K562 (cell line): ENCODE measurements at regions not wholly inside any gene's neighbourhood (a gene's known extent, or its start where the extent isn't known, plus 50 kb on each side); places are given as distances from the start of the nearest gene placed in this dataset.

Source experiments
- CHD2 ChIP-seq: IDR thresholded peaks from 2 replicates; pipeline ENCODE4 v1.6.1; 2011; ENCODE audit warnings: low read depth, low read length
- EZH2 ChIP-seq: IDR thresholded peaks from 2 replicates; pipeline ENCODE4 v1.6.1; 2012; ENCODE audit warnings: low read depth, mild to moderate bottlenecking, inconsistent platforms, low read length, borderline replicate concordance
- GATAD2B ChIP-seq: fragments of 450-650 bp; IDR thresholded peaks from 2 replicates; pipeline ENCODE4 v1.6.1; 2017; ENCODE audit warnings: mild to moderate bottlenecking, borderline replicate concordance
- JUN ChIP-seq, 2 experiments: sonication (generic) in 1 of 2; formaldehyde crosslinking in 1 of 2; IDR thresholded peaks; 2 replicates each; pipeline versions ENCODE4 v1.6.1 to v1.8.0; 2012 to 2022; ENCODE audit warnings: borderline replicate concordance in 2 of 2, mild to moderate bottlenecking in 2 of 2, improper control_type of control experiment in 1 of 2, low read depth in 1 of 2, low read length in 1 of 2, missing genetic modification reagents in 1 of 2
- MXI1 ChIP-seq: IDR thresholded peaks from 2 replicates; pipeline ENCODE4 v1.6.1; 2011; ENCODE audit warnings: low read depth, mild to moderate bottlenecking, improper control_type of control experiment, low read length
- POLR2AphosphoS5 ChIP-seq: IDR thresholded peaks from 2 replicates; pipeline ENCODE4 v1.6.1; 2011; ENCODE audit warnings: mild to moderate bottlenecking, low read depth, low read length, moderate library complexity; ENCODE audit not compliant: control insufficient read depth, insufficient read depth
- RCOR1 ChIP-seq, 2 experiments: IDR thresholded peaks; 2 replicates each; pipeline ENCODE4 v1.6.1; 2012; ENCODE audit warnings: low read depth in 2 of 2, low read length in 2 of 2, borderline replicate concordance in 1 of 2, improper control_type of control experiment in 1 of 2
- SRSF9 ChIP-seq: fragments of 200-400 bp; formaldehyde crosslinking; IDR thresholded peaks from 2 replicates; pipeline ENCODE4 v1.6.1; 2017; ENCODE audit warnings: low read depth, low read length, borderline replicate concordance
- STAG1 ChIP-seq: sonication (generic); formaldehyde crosslinking; IDR thresholded peaks from 2 replicates; pipeline ENCODE4 v1.5.0; 2020; ENCODE audit warnings: missing genetic modification reagents, borderline replicate concordance
- TCF7L2 ChIP-seq: fragments of 150-350 bp; IDR thresholded peaks from 2 replicates; pipeline ENCODE4 v1.6.1; 2016; ENCODE audit warnings: low read depth, mild to moderate bottlenecking, low read length, moderate library complexity
- XRCC5 ChIP-seq: fragments of 200-400 bp; formaldehyde crosslinking; IDR thresholded peaks from 2 replicates; pipeline ENCODE4 v1.6.1; 2017; ENCODE audit warnings: low read depth, mild to moderate bottlenecking, low read length
- TF ChIP-seq, protein P1 (sequence below): conservative IDR thresholded peaks from 2 replicates; pipeline ENCODE4 v1.6.1; 2011; ENCODE audit warnings: low read depth, mild to moderate bottlenecking, low read length; ENCODE audit not compliant: control insufficient read depth
- TF ChIP-seq, protein P2 (sequence below): sonication (generic); formaldehyde crosslinking; IDR thresholded peaks from 2 replicates; pipeline ENCODE4 v1.8.1; 2023; ENCODE audit warnings: missing genetic modification reagents, mild to moderate bottlenecking, borderline replicate concordance
- TF ChIP-seq, protein P3 (sequence below), 3 experiments: IDR thresholded peaks in 2 of 3; conservative IDR thresholded peaks in 1 of 3; 2 replicates each; pipeline ENCODE4 v1.5.1; 2011 to 2012; ENCODE audit warnings: low read length in 3 of 3, mild to moderate bottlenecking in 3 of 3, control low read depth in 2 of 3, improper control_type of control experiment in 1 of 3, inconsistent platforms in 1 of 3, low read depth in 1 of 3, mixed read lengths in 1 of 3, moderate library complexity in 1 of 3; ENCODE audit not compliant: insufficient read depth in 2 of 3

DNA sequence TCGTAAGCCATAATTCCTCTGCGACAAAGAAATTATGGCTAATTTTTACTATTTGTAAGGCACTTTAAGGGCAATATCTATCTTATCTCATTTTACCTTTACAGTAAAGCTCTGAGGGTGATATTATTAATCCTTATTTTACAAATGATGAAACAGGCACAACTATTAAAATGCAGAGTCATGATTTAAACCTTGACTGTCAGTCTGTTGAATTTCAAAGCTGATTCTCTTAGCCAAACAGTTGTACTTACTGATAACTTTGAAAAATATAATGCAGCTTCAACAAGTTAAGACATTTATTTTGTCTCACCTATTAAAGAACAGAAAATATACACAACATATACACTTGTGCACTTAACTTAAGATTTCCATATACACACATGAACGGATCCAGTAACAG lies 88.2 kb downstream of the SMPDL3A start:
- TF ChIP-seq TCF7L2 (no peak), EZH2 (no peak), MXI1 (no peak), RCOR1 (IDR thresholded peaks at IDR 0.05; ENCODE audit: borderline replicate concordance in 1 of 2, low read depth in 2 of 2, low read length in 2 of 2) (no peak), SRSF9 (no peak), GATAD2B (no peak), CHD2 (no peak), XRCC5 (no peak), JUN (IDR thresholded peaks at IDR 0.05; ENCODE audit: borderline replicate concordance, low read depth, low read length) (no peak), JUN (CRISPR knock-in tag; IDR thresholded peaks at IDR 0.05; ENCODE audit: borderline replicate concordance) (no peak), STAG1 (CRISPR knock-in tag) (no peak), POLR2AphosphoS5 (no peak)
- TF ChIP-seq, protein P1, sequence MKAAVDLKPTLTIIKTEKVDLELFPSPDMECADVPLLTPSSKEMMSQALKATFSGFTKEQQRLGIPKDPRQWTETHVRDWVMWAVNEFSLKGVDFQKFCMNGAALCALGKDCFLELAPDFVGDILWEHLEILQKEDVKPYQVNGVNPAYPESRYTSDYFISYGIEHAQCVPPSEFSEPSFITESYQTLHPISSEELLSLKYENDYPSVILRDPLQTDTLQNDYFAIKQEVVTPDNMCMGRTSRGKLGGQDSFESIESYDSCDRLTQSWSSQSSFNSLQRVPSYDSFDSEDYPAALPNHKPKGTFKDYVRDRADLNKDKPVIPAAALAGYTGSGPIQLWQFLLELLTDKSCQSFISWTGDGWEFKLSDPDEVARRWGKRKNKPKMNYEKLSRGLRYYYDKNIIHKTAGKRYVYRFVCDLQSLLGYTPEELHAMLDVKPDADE, result no peak
- TF ChIP-seq, protein P2, sequence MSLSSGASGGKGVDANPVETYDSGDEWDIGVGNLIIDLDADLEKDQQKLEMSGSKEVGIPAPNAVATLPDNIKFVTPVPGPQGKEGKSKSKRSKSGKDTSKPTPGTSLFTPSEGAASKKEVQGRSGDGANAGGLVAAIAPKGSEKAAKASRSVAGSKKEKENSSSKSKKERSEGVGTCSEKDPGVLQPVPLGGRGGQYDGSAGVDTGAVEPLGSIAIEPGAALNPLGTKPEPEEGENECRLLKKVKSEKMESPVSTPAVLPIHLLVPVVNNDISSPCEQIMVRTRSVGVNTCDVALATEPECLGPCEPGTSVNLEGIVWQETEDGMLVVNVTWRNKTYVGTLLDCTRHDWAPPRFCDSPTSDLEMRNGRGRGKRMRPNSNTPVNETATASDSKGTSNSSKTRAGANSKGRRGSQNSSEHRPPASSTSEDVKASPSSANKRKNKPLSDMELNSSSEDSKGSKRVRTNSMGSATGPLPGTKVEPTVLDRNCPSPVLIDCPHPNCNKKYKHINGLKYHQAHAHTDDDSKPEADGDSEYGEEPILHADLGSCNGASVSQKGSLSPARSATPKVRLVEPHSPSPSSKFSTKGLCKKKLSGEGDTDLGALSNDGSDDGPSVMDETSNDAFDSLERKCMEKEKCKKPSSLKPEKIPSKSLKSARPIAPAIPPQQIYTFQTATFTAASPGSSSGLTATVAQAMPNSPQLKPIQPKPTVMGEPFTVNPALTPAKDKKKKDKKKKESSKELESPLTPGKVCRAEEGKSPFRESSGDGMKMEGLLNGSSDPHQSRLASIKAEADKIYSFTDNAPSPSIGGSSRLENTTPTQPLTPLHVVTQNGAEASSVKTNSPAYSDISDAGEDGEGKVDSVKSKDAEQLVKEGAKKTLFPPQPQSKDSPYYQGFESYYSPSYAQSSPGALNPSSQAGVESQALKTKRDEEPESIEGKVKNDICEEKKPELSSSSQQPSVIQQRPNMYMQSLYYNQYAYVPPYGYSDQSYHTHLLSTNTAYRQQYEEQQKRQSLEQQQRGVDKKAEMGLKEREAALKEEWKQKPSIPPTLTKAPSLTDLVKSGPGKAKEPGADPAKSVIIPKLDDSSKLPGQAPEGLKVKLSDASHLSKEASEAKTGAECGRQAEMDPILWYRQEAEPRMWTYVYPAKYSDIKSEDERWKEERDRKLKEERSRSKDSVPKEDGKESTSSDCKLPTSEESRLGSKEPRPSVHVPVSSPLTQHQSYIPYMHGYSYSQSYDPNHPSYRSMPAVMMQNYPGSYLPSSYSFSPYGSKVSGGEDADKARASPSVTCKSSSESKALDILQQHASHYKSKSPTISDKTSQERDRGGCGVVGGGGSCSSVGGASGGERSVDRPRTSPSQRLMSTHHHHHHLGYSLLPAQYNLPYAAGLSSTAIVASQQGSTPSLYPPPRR, result no peak
- TF ChIP-seq, protein P3, sequence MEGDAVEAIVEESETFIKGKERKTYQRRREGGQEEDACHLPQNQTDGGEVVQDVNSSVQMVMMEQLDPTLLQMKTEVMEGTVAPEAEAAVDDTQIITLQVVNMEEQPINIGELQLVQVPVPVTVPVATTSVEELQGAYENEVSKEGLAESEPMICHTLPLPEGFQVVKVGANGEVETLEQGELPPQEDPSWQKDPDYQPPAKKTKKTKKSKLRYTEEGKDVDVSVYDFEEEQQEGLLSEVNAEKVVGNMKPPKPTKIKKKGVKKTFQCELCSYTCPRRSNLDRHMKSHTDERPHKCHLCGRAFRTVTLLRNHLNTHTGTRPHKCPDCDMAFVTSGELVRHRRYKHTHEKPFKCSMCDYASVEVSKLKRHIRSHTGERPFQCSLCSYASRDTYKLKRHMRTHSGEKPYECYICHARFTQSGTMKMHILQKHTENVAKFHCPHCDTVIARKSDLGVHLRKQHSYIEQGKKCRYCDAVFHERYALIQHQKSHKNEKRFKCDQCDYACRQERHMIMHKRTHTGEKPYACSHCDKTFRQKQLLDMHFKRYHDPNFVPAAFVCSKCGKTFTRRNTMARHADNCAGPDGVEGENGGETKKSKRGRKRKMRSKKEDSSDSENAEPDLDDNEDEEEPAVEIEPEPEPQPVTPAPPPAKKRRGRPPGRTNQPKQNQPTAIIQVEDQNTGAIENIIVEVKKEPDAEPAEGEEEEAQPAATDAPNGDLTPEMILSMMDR (IDR thresholded peaks at IDR 0.05 in 2 of 3, conservative IDR thresholded peaks at IDR 0.05 in 1 of 3; ENCODE audit: insufficient read depth in 2 of 3, low read depth in 1 of 3, low read length in 3 of 3), result no peak
